IMR-90 (cell line): ENCODE measurements at regions not wholly inside any gene's neighbourhood (a gene's known extent, or its start where the extent isn't known, plus 50 kb on each side); places are given as distances from the start of the nearest gene placed in this dataset.

Experiments
- ATAC-seq: fragments of 200-7000 bp; cut with Tn5 transposase; 2 replicates; pipeline ENCODE4 v1.9.1; 2020; ENCODE audit warnings: low read depth, mild to moderate bottlenecking, moderate library complexity
- BruUV-seq: library from RNA; stranded (reverse); fragments of 400-500 nt; replicated peaks from 2 replicates; lab custom pipeline; 2021; lab: Mats Ljungman, UMichigan
- CTCF ChIA-PET: fragments of 300-600 bp; formaldehyde crosslinking; extraction: SDS; loops from one replicate; lab custom pipeline; 2021; ENCODE audit warnings: antibody characterized with exemption; lab: Yijun Ruan, JAX
- POLR2A ChIA-PET: fragments of 300-600 bp; sonication (Branson Sonifier 250); formaldehyde crosslinking; loops from one replicate; lab custom pipeline; 2022; ENCODE audit warnings: antibody characterized with exemption; ENCODE audit not compliant: unreplicated experiment; lab: Charles Lee
- DNase-seq: peaks from one replicate; pipeline ENCODE4 v3.0.0; 2013
- H2AFZ ChIP-seq: replicated peaks from 2 replicates; pipeline ENCODE3; 2013; ENCODE audit warnings: low read length, mild to moderate bottlenecking; ENCODE audit not compliant: poor library complexity
- H2AK5ac ChIP-seq: 2 replicates; pipeline ENCODE4 v1.6.1; 2013; ENCODE audit warnings: low read depth, low read length, inconsistent platforms
- H2AK9ac ChIP-seq: replicated peaks from 2 replicates; pipeline ENCODE3; 2013; ENCODE audit warnings: mild to moderate bottlenecking, low read depth, low read length, moderate library complexity; ENCODE audit not compliant: poor library complexity
- H2BK120ac ChIP-seq: 2 replicates; pipeline ENCODE4 v1.6.1; 2013; ENCODE audit warnings: low read depth, low read length, inconsistent platforms
- H2BK15ac ChIP-seq: 3 replicates; pipeline ENCODE4 v1.6.1; 2013; ENCODE audit warnings: low read depth, low read length, inconsistent platforms
- H2BK20ac ChIP-seq: 2 replicates; pipeline ENCODE4 v1.6.1; 2013; ENCODE audit warnings: low read depth, mild to moderate bottlenecking, inconsistent platforms, low read length, moderate library complexity
- H2BK5ac ChIP-seq: 2 replicates; pipeline ENCODE4 v1.6.1; 2013; ENCODE audit warnings: mild to moderate bottlenecking, low read depth, low read length, inconsistent platforms; ENCODE audit not compliant: poor library complexity, severe bottlenecking
- H3K14ac ChIP-seq: replicated peaks from 2 replicates; pipeline ENCODE4 v1.6.1; 2013; ENCODE audit warnings: low read depth, low read length, inconsistent platforms
- H3K18ac ChIP-seq: 2 replicates; pipeline ENCODE4 v1.6.1; 2013; ENCODE audit warnings: low read depth, low read length, control low read depth
- H3K23ac ChIP-seq: 2 replicates; pipeline ENCODE4 v1.6.1; 2013; ENCODE audit warnings: low read depth, low read length, inconsistent platforms
- H3K27ac ChIP-seq: 2 replicates; pipeline ENCODE4 v1.5.1; 2013; ENCODE audit warnings: mild to moderate bottlenecking, control low read depth, low read length; ENCODE audit not compliant: insufficient read depth
- H3K27me3 ChIP-seq: 2 replicates; pipeline ENCODE4 v1.6.1; 2013; ENCODE audit warnings: low read length; ENCODE audit not compliant: control insufficient read depth, insufficient read depth
- H3K36me3 ChIP-seq: 2 replicates; pipeline ENCODE4 v1.6.1; 2013; ENCODE audit warnings: low read length, mixed read lengths; ENCODE audit not compliant: control insufficient read depth, insufficient read depth
- H3K4ac ChIP-seq: 2 replicates; pipeline ENCODE4 v1.6.1; 2013; ENCODE audit warnings: low read depth, low read length, inconsistent platforms
- H3K4me1 ChIP-seq: 2 replicates; pipeline ENCODE4 v1.6.1; 2013; ENCODE audit warnings: low read length, mixed read lengths; ENCODE audit not compliant: control insufficient read depth, insufficient read depth
- H3K4me2 ChIP-seq: 2 replicates; pipeline ENCODE4 v1.6.1; 2013; ENCODE audit warnings: low read depth, mild to moderate bottlenecking, control low read depth, low read length, moderate library complexity
- H3K4me3 ChIP-seq: 2 replicates; pipeline ENCODE4 v1.5.1; 2013; ENCODE audit warnings: low read depth, mild to moderate bottlenecking, control low read depth, low read length, moderate library complexity; ENCODE audit not compliant: insufficient read depth
- H3K56ac ChIP-seq: 2 replicates; pipeline ENCODE4 v1.6.1; 2013; ENCODE audit warnings: low read length, inconsistent platforms; ENCODE audit not compliant: insufficient read depth; ENCODE audit errors: extremely low read depth
- H3K79me1 ChIP-seq, 2 experiments: 2 replicates each; pipeline ENCODE4 v1.6.1; 2013; ENCODE audit warnings: low read length in 2 of 2, inconsistent platforms in 1 of 2, low read depth in 1 of 2
- H3K9ac ChIP-seq: 2 replicates; pipeline ENCODE4 v1.6.1; 2013; ENCODE audit warnings: low read depth, low read length, control low read depth
- H3K9me1 ChIP-seq: 2 replicates; pipeline ENCODE4 v1.6.1; 2013; ENCODE audit warnings: low read length, inconsistent platforms; ENCODE audit not compliant: insufficient read depth
- H3K9me3 ChIP-seq: 2 replicates; pipeline ENCODE4 v1.6.1; 2013; ENCODE audit warnings: low read length; ENCODE audit not compliant: control insufficient read depth, insufficient read depth
- H4K20me1 ChIP-seq: 2 replicates; pipeline ENCODE4 v1.6.1; 2013; ENCODE audit warnings: low read length, inconsistent platforms; ENCODE audit not compliant: insufficient read depth
- H4K5ac ChIP-seq: 2 replicates; pipeline ENCODE4 v1.6.1; 2013; ENCODE audit warnings: mild to moderate bottlenecking, low read depth, low read length, control low read depth
- H4K8ac ChIP-seq, 2 experiments: 2 replicates each; pipeline ENCODE4 v1.6.1; 2013; ENCODE audit warnings: low read depth in 2 of 2, low read length in 2 of 2, control low read depth in 1 of 2, inconsistent platforms in 1 of 2
- H4K91ac ChIP-seq: 2 replicates; pipeline ENCODE4 v1.6.1; 2013; ENCODE audit warnings: low read depth, low read length, inconsistent platforms; ENCODE audit not compliant: insufficient read depth
- BHLHE40 ChIP-seq: fragments of 150-350 bp; IDR thresholded peaks from 2 replicates; pipeline ENCODE4 v1.6.1; 2016; ENCODE audit warnings: mild to moderate bottlenecking, low read depth, low read length
- CEBPB ChIP-seq: IDR thresholded peaks from 2 replicates; pipeline ENCODE4 v1.6.1; 2012; ENCODE audit warnings: low read depth, low read length, improper control_type of control experiment
- CHD1 ChIP-seq: IDR thresholded peaks from 2 replicates; pipeline ENCODE4 v1.6.1; 2012; ENCODE audit warnings: low read depth, low read length, improper control_type of control experiment
- ELK1 ChIP-seq: fragments of 150-350 bp; IDR thresholded peaks from 2 replicates; pipeline ENCODE4 v1.6.1; 2016; ENCODE audit warnings: low read depth, mild to moderate bottlenecking, low read length, moderate library complexity, borderline replicate concordance
- MXI1 ChIP-seq: IDR thresholded peaks from 2 replicates; pipeline ENCODE4 v1.6.1; 2012; ENCODE audit warnings: low read depth, mild to moderate bottlenecking, low read length, moderate library complexity, borderline replicate concordance
- RAD21 ChIP-seq: IDR thresholded peaks from 2 replicates; pipeline ENCODE4 v1.6.1; 2012; ENCODE audit warnings: low read length, improper control_type of control experiment
- RFX5 ChIP-seq: IDR thresholded peaks from 2 replicates; pipeline ENCODE4 v1.8.0; 2012; ENCODE audit warnings: low read depth, mild to moderate bottlenecking, low read length, moderate library complexity
- SMC3 ChIP-seq: fragments of 150-350 bp; IDR thresholded peaks from 2 replicates; pipeline ENCODE4 v1.6.1; 2016; ENCODE audit warnings: low read depth, mild to moderate bottlenecking, antibody characterized with exemption, low read length, moderate library complexity
- WGBS, 2 experiments: methylation state at CpG; one replicate each; pipeline versions ENCODE4 v1.1.5 to v1.1.7; 2013; ENCODE audit warnings: missing lambda C conversion rate in 2 of 2; ENCODE audit not compliant: insufficient read length in 1 of 2; ENCODE audit errors: extremely low coverage in 2 of 2; 5-methylcytosine and 5-hydroxymethylcytosine counted together
- dilution Hi-C: fragments of 300-500 bp; cut with HindIII; formaldehyde crosslinking; loops from one replicate; pipeline ENCODE4 v1.14.3; 2018; ENCODE audit warnings: low sequenced_read_pairs; ENCODE audit not compliant: unreplicated experiment
- in situ Hi-C: fragments of 300-500 bp; cut with MboI; formaldehyde crosslinking; loops from 3 replicates; pipeline ENCODE4 v1.14.3; 2019; ENCODE audit warnings: low sequenced_read_pairs, inconsistent platforms, mixed read lengths
- intact Hi-C: fragments of 100-400 bp; cut with micrococcal nuclease; formaldehyde crosslinking; loops from 2 replicates; pipeline ENCODE4 v1.10.0; 2022
- TF ChIP-seq, protein P1 (sequence below): fragments of 150-350 bp; IDR thresholded peaks from 2 replicates; pipeline ENCODE4 v1.6.1; 2017; ENCODE audit warnings: mild to moderate bottlenecking, antibody characterized with exemption, low read length, low read depth
- TF ChIP-seq, protein P2 (sequence below): conservative IDR thresholded peaks from 2 replicates; pipeline ENCODE4 v1.5.1; 2012; ENCODE audit warnings: mild to moderate bottlenecking, low read depth, low read length, improper control_type of control experiment

GRCh38 chr17:63290351-63290750 lies 155.8 kb downstream of the CYB561 start:
- in situ Hi-C loops, result no loop called here
- peak overlapping the region; percentile 15; the same call in 1 of the 2 replicates for H3K4ac ChIP-seq
- peak overlapping the region; percentile 77; the same call in 1 of the 2 replicates for H2AK5ac ChIP-seq
- H2AFZ ChIP-seq, result no peak overlapping the region
- no peak overlapping the region for H2AK9ac ChIP-seq
- no peak overlapping the region for H3K56ac ChIP-seq
- H4K20me1 ChIP-seq, result no peaks in the 10 kb centered on the region
- H3K18ac ChIP-seq, result no peak overlapping the region
- H2BK20ac ChIP-seq, result no peak overlapping the region
- H3K79me1 ChIP-seq, result peaks cover 30 to 43% of the 10 kb centered on the region in 2 experiments
- no peaks in the 10 kb centered on the region for H3K27me3 ChIP-seq
- H4K91ac ChIP-seq, result no peak overlapping the region
- H3K4me3 ChIP-seq, result no peak overlapping the region
- CTCF ChIA-PET, result no interaction called here
- H3K14ac ChIP-seq, result peak overlapping the region; percentile 0; the same call in 1 of the 2 replicates
- DNase-seq (no peak), ATAC-seq (no peak)
- intact Hi-C loops, result loop anchor here (5.0 kb wide), 1 partner anchor 42 kb away; no protein-coding TSS in a partner anchor
- no peak overlapping the region for H2BK5ac ChIP-seq
- WGBS, 2 experiments, result no CpG with 5 or more reads among the region's 1 CpG
- H2BK120ac ChIP-seq, result peak overlapping the region; percentile 60
- H3K36me3 ChIP-seq, result peaks cover 6% of the 10 kb centered on the region
- TF ChIP-seq CEBPB (no peak), RAD21 (no peak), CHD1 (no peak), SMC3 (no peak), RFX5 (no peak), ELK1 (no peak), BHLHE40 (no peak), MXI1 (no peak)
- TF ChIP-seq, protein P1, sequence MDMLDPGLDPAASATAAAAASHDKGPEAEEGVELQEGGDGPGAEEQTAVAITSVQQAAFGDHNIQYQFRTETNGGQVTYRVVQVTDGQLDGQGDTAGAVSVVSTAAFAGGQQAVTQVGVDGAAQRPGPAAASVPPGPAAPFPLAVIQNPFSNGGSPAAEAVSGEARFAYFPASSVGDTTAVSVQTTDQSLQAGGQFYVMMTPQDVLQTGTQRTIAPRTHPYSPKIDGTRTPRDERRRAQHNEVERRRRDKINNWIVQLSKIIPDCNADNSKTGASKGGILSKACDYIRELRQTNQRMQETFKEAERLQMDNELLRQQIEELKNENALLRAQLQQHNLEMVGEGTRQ, result no peak
- TF ChIP-seq, protein P2, sequence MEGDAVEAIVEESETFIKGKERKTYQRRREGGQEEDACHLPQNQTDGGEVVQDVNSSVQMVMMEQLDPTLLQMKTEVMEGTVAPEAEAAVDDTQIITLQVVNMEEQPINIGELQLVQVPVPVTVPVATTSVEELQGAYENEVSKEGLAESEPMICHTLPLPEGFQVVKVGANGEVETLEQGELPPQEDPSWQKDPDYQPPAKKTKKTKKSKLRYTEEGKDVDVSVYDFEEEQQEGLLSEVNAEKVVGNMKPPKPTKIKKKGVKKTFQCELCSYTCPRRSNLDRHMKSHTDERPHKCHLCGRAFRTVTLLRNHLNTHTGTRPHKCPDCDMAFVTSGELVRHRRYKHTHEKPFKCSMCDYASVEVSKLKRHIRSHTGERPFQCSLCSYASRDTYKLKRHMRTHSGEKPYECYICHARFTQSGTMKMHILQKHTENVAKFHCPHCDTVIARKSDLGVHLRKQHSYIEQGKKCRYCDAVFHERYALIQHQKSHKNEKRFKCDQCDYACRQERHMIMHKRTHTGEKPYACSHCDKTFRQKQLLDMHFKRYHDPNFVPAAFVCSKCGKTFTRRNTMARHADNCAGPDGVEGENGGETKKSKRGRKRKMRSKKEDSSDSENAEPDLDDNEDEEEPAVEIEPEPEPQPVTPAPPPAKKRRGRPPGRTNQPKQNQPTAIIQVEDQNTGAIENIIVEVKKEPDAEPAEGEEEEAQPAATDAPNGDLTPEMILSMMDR, result no peak
- peaks cover 9% of the 10 kb centered on the region for H3K4me1 ChIP-seq
- H3K9ac ChIP-seq, result no peak overlapping the region
- no peak overlapping the region for H3K4me2 ChIP-seq
- POLR2A ChIA-PET, result no interaction called here
- H3K9me1 ChIP-seq, result peaks cover 6% of the 10 kb centered on the region; the same call in 1 of the 2 replicates
- BruUV-seq, result no TSS peak
- no peak overlapping the region for H2BK15ac ChIP-seq
- no peak overlapping the region for H4K5ac ChIP-seq
- H4K8ac ChIP-seq, result peak overlapping the region in 1 of 2 experiments; percentile 3; a peak in 1 of 4 replicates
- no peak overlapping the region for H3K23ac ChIP-seq
- H3K9me3 ChIP-seq, result peaks cover 5% of the 10 kb centered on the region; the same call in 1 of the 2 replicates
- dilution Hi-C loops, result no loop called here
- H3K27ac ChIP-seq, result no peak overlapping the region
